Activated naive CD4-positive, alpha-beta T cell treated with anti-CD3 and anti-CD28 coated beads, Interleukin-2, amount 50 U/mL, for 24 hours (primary cell): ENCODE measurements at regions not wholly inside any gene's neighbourhood (a gene's known extent, or its start where the extent isn't known, plus 50 kb on each side); places are given as distances from the start of the nearest gene placed in this dataset.

Experiments used
- H3K27ac Mint-ChIP-seq: one replicate; pipeline ENCODE4 v1.8.0; 2021; ENCODE audit warnings: mild to moderate bottlenecking, mixed read lengths
- H3K27me3 Mint-ChIP-seq: one replicate; pipeline ENCODE4 v1.8.0; 2021; ENCODE audit warnings: mixed read lengths
- H3K36me3 Mint-ChIP-seq: one replicate; pipeline ENCODE4 v1.8.0; 2021; ENCODE audit warnings: mixed read lengths
- H3K4me1 Mint-ChIP-seq: one replicate; pipeline ENCODE4 v1.8.0; 2021; ENCODE audit warnings: mixed read lengths
- H3K4me3 Mint-ChIP-seq: one replicate; pipeline ENCODE4 v1.8.0; 2021; ENCODE audit warnings: mild to moderate bottlenecking, mixed read lengths
- H3K9me3 Mint-ChIP-seq: one replicate; pipeline ENCODE4 v1.8.0; 2021; ENCODE audit warnings: mixed read lengths

- H3K27me3 Mint-ChIP-seq: peaks cover 12% of the 10 kb centered on the region
Observed at GRCh38 chr11:45476126-45476525, 189.3 kb downstream of the CHST1 start.

GRCh38 chr11:45475173-45475572 is 189.0 kb upstream of the SYT13 start:
- H3K27ac Mint-ChIP-seq: no peak overlapping the region
- H3K4me3 Mint-ChIP-seq: no peak overlapping the region
- no peaks in the 10 kb centered on the region for H3K4me1 Mint-ChIP-seq
- no peaks in the 10 kb centered on the region for H3K9me3 Mint-ChIP-seq
- H3K36me3 Mint-ChIP-seq: no peaks in the 10 kb centered on the region
- H3K27me3 Mint-ChIP-seq: peaks cover 12% of the 10 kb centered on the region

More at GRCh38 chr11:45476126-45476525, 189.3 kb downstream of the CHST1 start:
- no peak overlapping the region for H3K27ac Mint-ChIP-seq
- H3K9me3 Mint-ChIP-seq: no peaks in the 10 kb centered on the region
- H3K4me1 Mint-ChIP-seq: no peaks in the 10 kb centered on the region
- H3K4me3 Mint-ChIP-seq: no peak overlapping the region
- no peaks in the 10 kb centered on the region for H3K36me3 Mint-ChIP-seq

DNA sequence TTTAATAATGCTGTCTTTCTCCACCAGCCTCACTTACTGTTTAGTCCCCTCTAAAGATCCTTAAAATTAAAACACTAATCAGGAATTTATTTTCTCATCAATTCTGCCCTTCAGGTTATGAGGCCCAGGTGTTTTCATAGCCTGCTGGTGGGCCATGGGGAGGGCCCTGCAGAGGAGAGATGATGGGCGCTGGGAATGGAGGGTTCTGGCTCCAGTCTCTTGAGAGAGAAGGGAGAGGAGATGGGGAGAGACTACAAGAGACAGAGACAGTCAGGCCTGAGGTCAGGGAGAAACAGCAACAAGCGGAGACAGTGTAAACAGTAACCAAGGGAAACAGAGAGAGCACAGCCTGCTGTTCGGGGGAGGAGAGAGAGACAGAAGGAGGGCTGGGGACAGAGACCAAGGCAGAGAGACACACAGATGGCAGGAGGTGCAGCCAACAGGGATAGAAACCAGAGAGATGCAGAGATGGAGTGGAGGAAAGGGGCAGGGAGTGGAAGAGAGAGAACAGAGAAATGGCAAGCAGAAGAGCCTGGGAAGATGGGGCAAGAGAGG is 187.3 kb upstream of the SYT13 start:
- Mint-ChIP-seq H3K36me3 (no peaks in the 10 kb centered on the region), H3K4me3 (no peak overlapping the region), H3K4me1 (no peaks in the 10 kb centered on the region), H3K9me3 (no peaks in the 10 kb centered on the region), H3K27me3 (peaks cover 6% of the 10 kb centered on the region), H3K27ac (no peak overlapping the region)

DNA sequence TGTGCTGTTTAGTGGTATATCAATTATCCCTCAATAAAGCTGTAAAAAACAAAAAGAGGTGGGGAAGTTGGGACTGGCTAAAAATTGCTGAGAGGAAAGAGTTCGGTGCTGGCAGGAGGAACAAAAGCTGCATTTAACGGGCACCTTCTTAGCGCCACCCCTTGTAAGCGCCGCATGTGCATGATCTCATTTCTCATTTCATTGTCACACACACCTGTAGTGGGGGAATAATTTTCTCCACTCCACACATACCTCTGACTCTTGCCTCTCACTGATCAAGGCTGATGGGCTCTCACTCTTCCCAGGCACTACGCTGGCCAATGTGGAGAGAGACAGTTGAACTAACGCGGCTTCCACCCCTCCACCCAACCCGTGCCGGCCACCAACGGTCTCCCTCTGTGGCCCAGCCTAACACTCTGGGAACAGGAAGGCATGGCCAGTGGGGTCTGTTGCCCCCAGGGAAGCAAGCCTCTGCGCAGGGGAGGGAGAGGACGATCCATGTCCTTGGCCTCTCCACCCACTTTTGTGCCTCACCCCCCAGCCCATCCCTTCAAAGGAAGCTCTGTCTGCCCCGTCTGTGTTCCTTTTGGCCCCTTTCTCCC is 186.7 kb upstream of the SYT13 start:
- no peaks in the 10 kb centered on the region for H3K36me3 Mint-ChIP-seq
- peaks cover 5% of the 10 kb centered on the region for H3K27me3 Mint-ChIP-seq
- H3K9me3 Mint-ChIP-seq: no peaks in the 10 kb centered on the region
- no peak overlapping the region for H3K4me3 Mint-ChIP-seq
- no peak overlapping the region for H3K27ac Mint-ChIP-seq
- no peaks in the 10 kb centered on the region for H3K4me1 Mint-ChIP-seq

- H3K4me3 Mint-ChIP-seq: no peak overlapping the region
- no peak overlapping the region for H3K27ac Mint-ChIP-seq
- H3K4me1 Mint-ChIP-seq: no peaks in the 10 kb centered on the region
- H3K9me3 Mint-ChIP-seq: no peaks in the 10 kb centered on the region
- peaks cover 6% of the 10 kb centered on the region for H3K27me3 Mint-ChIP-seq
- no peaks in the 10 kb centered on the region for H3K36me3 Mint-ChIP-seq
Observed at GRCh38 chr11:45471266-45471665, 185.1 kb upstream of the SYT13 start.

DNA sequence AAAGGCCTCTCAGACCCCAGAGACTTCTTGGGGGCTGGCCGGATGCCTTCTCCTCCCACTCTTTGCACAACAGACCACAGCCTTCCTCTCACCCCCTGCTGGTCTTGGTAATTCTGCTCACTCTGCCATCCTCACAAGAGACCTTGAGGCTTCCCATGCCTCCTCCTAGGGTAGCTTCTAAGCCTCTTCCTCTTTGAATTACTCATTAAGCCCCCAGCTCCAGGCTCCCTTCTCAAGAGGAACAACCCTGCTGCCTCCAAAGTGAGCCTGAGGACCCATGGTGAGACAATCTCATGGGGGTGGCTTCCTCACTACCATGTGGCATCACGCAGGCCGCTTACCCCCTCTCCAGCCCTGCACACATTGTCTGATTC is 184.6 kb upstream of the SYT13 start:
- H3K9me3 Mint-ChIP-seq: no peaks in the 10 kb centered on the region
- peaks cover 4% of the 10 kb centered on the region for H3K27me3 Mint-ChIP-seq
- H3K4me1 Mint-ChIP-seq: no peaks in the 10 kb centered on the region

DNA sequence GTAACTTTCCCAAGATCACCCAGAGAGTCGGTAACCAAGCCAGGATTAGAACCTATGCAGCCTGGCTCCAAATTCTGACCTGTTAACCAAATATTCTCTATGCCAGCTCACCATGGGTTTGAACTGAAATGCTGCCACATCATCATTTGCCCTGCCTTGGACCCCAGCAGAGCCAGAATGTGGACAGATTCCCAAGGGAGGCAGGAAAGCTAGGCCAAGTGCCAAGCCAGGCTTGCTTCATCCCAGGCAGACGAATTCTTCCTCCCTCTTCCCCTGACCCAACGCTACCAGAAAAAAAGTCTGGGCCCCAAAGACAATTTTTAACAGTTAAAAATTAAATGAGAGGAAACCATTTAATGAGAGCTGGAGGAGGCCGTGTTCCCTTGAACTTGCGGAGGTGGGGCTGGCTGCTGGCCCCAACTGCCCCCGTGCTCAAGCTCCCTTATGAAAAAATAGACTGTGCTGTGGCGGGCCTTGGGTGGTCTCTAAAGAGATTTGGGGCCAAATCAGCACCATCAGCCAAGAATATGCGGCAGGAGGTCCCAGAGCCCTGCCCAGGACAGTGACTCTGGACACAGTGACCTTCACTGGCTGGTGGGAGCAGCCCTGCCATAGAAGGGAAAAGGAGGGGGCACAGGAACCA is 184.1 kb upstream of the SYT13 start:
- Mint-ChIP-seq H3K36me3 (no peaks in the 10 kb centered on the region), H3K27ac (no peak overlapping the region), H3K4me3 (no peak overlapping the region), H3K4me1 (no peaks in the 10 kb centered on the region), H3K27me3 (peaks cover 2% of the 10 kb centered on the region), H3K9me3 (no peaks in the 10 kb centered on the region)

More for the DNA sequence above, 184.6 kb upstream of the SYT13 start:
- Mint-ChIP-seq H3K36me3 (no peaks in the 10 kb centered on the region), H3K27ac (no peak overlapping the region), H3K4me3 (no peak overlapping the region)

- no peaks in the 10 kb centered on the region for H3K36me3 Mint-ChIP-seq
- H3K4me3 Mint-ChIP-seq: no peak overlapping the region
- no peak overlapping the region for H3K27ac Mint-ChIP-seq
- no peaks in the 10 kb centered on the region for H3K4me1 Mint-ChIP-seq
- H3K27me3 Mint-ChIP-seq: peaks cover 2% of the 10 kb centered on the region
- no peaks in the 10 kb centered on the region for H3K9me3 Mint-ChIP-seq
Observed at GRCh38 chr11:45468267-45468856, 182.2 kb upstream of the SYT13 start.

DNA sequence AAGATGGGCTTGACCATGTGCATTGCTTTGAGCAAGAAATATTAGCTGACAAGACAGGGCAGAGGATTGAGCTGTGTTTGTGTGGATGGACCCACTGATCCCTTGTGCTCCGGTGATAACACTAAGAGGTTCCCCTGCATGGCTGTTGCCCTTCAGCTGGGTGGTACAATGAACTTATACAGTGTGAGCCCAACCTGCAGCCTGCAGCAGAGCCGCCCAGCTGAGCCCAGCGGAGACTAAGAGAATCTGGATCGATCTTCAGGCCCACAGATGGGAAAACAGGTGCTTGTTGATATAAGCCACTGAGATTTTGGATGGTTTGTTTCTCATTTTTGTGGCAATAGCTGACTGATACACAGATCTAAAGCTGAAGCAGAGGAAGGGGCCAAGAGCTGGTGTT is 177.4 kb upstream of the SYT13 start:
- Mint-ChIP-seq H3K36me3 (no peaks in the 10 kb centered on the region), H3K27me3 (peaks cover 4% of the 10 kb centered on the region), H3K4me3 (no peak overlapping the region), H3K9me3 (no peaks in the 10 kb centered on the region), H3K27ac (no peak overlapping the region), H3K4me1 (no peaks in the 10 kb centered on the region)

DNA sequence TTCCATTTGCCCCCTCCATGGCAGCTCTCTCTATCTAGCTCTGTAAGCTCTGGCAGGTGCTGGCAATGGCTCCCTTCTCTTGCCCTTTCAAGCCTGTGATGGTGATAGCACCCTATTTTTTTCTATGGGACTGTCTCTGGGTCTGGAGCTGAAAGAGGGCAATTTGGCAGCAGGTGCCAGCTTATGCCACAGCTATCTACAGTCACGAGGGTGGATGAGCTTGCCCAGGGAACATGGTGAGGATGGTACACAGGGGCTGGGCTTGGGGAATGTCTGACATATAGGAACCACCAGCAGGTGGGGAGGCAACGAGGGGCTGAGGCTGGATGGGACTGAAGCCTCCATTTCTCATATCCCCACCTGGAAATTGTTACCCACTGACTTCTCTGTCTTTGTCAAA is 175.4 kb upstream of the SYT13 start:
- peaks cover 6% of the 10 kb centered on the region for H3K27me3 Mint-ChIP-seq
- H3K9me3 Mint-ChIP-seq: no peaks in the 10 kb centered on the region
- H3K36me3 Mint-ChIP-seq: no peaks in the 10 kb centered on the region
- H3K4me3 Mint-ChIP-seq: no peak overlapping the region
- H3K4me1 Mint-ChIP-seq: no peaks in the 10 kb centered on the region
- no peak overlapping the region for H3K27ac Mint-ChIP-seq

GRCh38 chr11:45459491-45459890 is 173.3 kb upstream of the SYT13 start:
- Mint-ChIP-seq H3K4me1 (no peaks in the 10 kb centered on the region), H3K27ac (no peak overlapping the region), H3K9me3 (no peaks in the 10 kb centered on the region), H3K27me3 (peaks cover 7% of the 10 kb centered on the region), H3K36me3 (no peaks in the 10 kb centered on the region), H3K4me3 (no peak overlapping the region)

GRCh38 chr11:45458269-45458668 is 172.1 kb upstream of the SYT13 start:
- peaks cover 7% of the 10 kb centered on the region for H3K27me3 Mint-ChIP-seq
- H3K4me1 Mint-ChIP-seq: no peaks in the 10 kb centered on the region
- no peak overlapping the region for H3K4me3 Mint-ChIP-seq
- no peaks in the 10 kb centered on the region for H3K9me3 Mint-ChIP-seq
- no peaks in the 10 kb centered on the region for H3K36me3 Mint-ChIP-seq
- H3K27ac Mint-ChIP-seq: no peak overlapping the region

- no peak overlapping the region for H3K27ac Mint-ChIP-seq
- no peaks in the 10 kb centered on the region for H3K4me1 Mint-ChIP-seq
- no peaks in the 10 kb centered on the region for H3K9me3 Mint-ChIP-seq
- peaks cover 6% of the 10 kb centered on the region for H3K27me3 Mint-ChIP-seq
- H3K36me3 Mint-ChIP-seq: no peaks in the 10 kb centered on the region
- H3K4me3 Mint-ChIP-seq: no peak overlapping the region
Observed at GRCh38 chr11:45457649-45458048, 171.5 kb upstream of the SYT13 start.

- no peak overlapping the region for H3K27ac Mint-ChIP-seq
- H3K9me3 Mint-ChIP-seq: no peaks in the 10 kb centered on the region
- peaks cover 6% of the 10 kb centered on the region for H3K27me3 Mint-ChIP-seq
- H3K4me3 Mint-ChIP-seq: no peak overlapping the region
- no peaks in the 10 kb centered on the region for H3K36me3 Mint-ChIP-seq
- H3K4me1 Mint-ChIP-seq: no peaks in the 10 kb centered on the region
Observed at GRCh38 chr11:45456686-45457085, 170.5 kb upstream of the SYT13 start.

DNA sequence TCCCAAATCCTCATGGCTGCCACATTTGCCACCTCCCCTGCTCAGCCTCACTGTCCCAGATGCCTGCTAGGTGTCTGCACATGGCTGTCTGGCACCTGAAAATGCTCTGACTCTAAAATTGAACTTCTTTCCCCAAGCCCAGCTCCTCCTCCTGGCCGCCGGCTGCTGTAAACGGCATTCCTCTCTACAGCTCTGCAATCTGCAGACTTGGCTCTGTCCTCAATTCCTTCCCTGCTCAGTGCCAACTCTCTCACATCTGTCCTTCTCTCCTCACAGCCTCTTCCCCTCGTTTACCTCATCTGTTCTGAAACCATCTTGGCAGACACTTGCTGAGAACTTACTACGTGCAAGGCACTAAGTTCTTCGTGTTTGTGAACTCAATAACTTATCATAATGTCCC is 169.4 kb upstream of the SYT13 start:
- Mint-ChIP-seq H3K36me3 (no peaks in the 10 kb centered on the region), H3K9me3 (no peaks in the 10 kb centered on the region), H3K27ac (no peak overlapping the region), H3K27me3 (peaks cover 6% of the 10 kb centered on the region), H3K4me1 (no peaks in the 10 kb centered on the region), H3K4me3 (no peak overlapping the region)

DNA sequence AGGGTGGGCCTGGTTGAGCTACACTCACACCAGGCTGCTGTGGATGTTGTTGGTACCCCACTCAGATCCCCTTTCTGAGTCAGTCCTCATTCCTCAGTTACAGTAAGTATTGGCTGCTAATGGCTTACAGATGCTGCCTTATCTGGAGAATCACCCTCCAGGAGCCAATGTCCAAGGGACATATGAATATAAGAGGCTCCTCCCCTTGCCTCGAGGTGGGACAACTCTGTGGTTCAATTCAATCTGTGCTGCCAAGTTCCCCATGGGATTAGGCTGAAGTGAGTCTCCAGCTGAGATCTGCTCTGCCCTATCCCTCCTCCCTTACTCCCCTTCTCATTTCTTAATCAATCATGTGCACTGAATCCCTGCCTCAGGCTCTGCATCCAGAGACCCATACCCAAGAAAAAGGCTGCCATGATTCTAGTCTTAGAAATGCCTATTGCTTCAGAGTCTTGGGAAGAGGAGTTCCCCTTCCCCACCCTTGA is 168.8 kb upstream of the SYT13 start:
- Mint-ChIP-seq H3K27me3 (peaks cover 6% of the 10 kb centered on the region), H3K27ac (no peak overlapping the region), H3K4me3 (no peak overlapping the region), H3K9me3 (no peaks in the 10 kb centered on the region), H3K4me1 (no peaks in the 10 kb centered on the region), H3K36me3 (no peaks in the 10 kb centered on the region)
